ENCODE measurements at regions not wholly inside any gene's neighbourhood (a gene's known extent, or its start where the extent isn't known, plus 50 kb on each side); places are given as distances from the start of the nearest gene placed in this dataset.

DNA sequence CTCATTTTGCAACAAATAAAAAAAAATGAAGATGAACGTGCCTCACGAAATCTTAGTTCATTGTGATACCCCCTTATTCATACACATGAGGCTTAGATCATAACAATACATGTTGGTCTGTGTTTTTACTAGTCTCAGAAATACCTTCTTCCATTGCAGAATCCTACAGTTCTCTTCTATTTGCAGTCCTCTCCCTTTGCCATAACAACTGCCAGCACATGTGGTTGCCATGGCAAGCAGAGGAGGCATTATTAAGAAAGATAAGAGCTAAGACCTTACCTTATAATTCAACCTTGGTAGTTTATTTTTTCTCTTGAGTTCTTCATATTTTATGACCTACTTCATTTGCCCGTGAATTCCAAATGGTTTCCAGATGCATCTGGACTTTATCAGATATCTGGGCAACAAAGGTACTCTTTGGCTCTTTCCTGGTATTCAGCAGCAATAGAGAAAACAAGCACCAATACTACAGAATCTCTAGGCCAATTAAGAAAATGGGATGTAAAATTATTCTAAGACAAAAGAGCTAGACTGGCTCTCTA is 524.0 kb downstream of the CMPK2 start:
- TF ChIP-seq CTCF (IDR thresholded peaks at IDR 0.05; ENCODE audit: borderline replicate concordance, extremely low read depth, low read length, poor library complexity, severe bottlenecking), result no peak
- TF ChIP-seq EZH2 (IDR thresholded peaks at IDR 0.05; ENCODE audit: borderline replicate concordance, low read depth, low read length, severe bottlenecking), result no peak
